ENCODE measurements at regions not wholly inside any gene's neighbourhood (a gene's known extent, or its start where the extent isn't known, plus 50 kb on each side); places are given as distances from the start of the nearest gene placed in this dataset.

- TF ChIP-seq CTCF (IDR thresholded peaks at IDR 0.05), result no peak
- no peak for TF ChIP-seq POLR2A (IDR thresholded peaks at IDR 0.05)
These were observed 63.2 kb downstream of the ENGASE start for GRCh38 chr17:79137789-79138165.

Measured in body of pancreas (tissue), 4 donors.